ENCODE measurements at regions not wholly inside any gene's neighbourhood (a gene's known extent, or its start where the extent isn't known, plus 50 kb on each side); places are given as distances from the start of the nearest gene placed in this dataset.
A peak's percentile ranks its signal among the peaks of the same experiment; 100 is the strongest.

DNA sequence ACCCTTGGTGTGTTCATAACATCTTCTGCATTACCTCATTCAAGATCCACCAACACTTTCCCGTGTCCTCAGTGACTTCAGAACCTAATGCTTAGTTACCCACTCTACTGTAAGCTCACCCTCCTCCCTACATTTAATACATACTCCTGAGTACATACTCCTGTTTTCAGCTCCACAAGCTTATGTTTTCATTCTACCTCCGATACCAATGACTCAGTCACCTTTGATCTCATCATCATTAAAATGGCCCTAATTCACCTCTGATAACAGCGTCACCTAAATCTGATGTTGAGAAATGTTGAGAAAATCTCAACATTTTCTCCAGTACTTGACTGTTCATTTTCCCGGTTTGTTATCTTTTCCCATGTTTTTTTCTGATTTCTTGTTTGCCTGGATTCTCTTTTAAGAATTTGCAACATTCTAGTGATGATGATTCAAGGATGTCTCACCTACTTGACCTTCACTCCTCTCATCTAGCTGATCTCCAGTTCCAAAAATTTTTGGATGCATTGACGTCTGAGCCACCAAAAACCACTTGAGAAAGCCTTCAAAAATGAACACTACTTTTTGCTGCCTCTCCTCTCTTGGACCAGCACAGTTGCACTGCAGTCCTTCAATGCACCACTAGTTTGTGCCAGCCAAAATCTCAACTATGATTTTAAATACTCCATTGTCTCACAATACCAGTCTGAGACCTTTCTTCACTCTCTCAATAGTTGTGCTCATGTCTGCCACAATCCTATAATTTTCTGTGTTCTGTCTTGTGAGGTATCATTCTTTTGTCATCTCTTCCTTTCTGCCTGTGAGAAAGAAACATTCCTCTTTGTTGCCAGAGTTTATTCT, 220.7 kb upstream of the SEMA6D start:
- intact Hi-C loops (cut with micrococcal nuclease): no loop called here
- H2BK20ac ChIP-seq (ENCODE audit: low read depth, low read length): 0 out of 2 replicates have a peak overlapping the region, but pooled peaks have one; percentile 8
- no peaks in the 10 kb centered on the region for H3K9me3 ChIP-seq (ENCODE audit: control insufficient read depth, insufficient read depth, low read length)
- H3K56ac ChIP-seq (ENCODE audit: extremely low read depth, insufficient read depth, low read length): no peak overlapping the region
- H3K14ac ChIP-seq (replicated peaks; ENCODE audit: low read depth, low read length): no peak overlapping the region
- POLR2A ChIA-PET (ENCODE audit: unreplicated experiment): no interaction called here
- no peaks in the 10 kb centered on the region for H3K9me1 ChIP-seq (ENCODE audit: insufficient read depth, low read length)
- no peak overlapping the region for H2AK9ac ChIP-seq (replicated peaks; ENCODE audit: low read depth, low read length, poor library complexity)
- dilution Hi-C loops (cut with HindIII; ENCODE audit: low sequenced_read_pairs, unreplicated experiment): no loop called here
- H3K4me3 ChIP-seq (ENCODE audit: insufficient read depth, low read depth, low read length): no peak overlapping the region
- peak overlapping the region; percentile 1; the same call in 1 of the 2 replicates for H3K23ac ChIP-seq (ENCODE audit: low read depth, low read length)
- no peak overlapping the region for H3K27ac ChIP-seq (ENCODE audit: insufficient read depth, low read length)
- ATAC-seq (ENCODE audit: low read depth): no peak
- no peaks in the 10 kb centered on the region for H3K4me1 ChIP-seq (ENCODE audit: control insufficient read depth, insufficient read depth, low read length)
- no peaks in the 10 kb centered on the region for H3K27me3 ChIP-seq (ENCODE audit: control insufficient read depth, insufficient read depth, low read length)
- H3K79me1 ChIP-seq (ENCODE audit: low read depth in 1 of 2, low read length in 2 of 2): no peaks in the 10 kb centered on the region
- no TSS peak for BruUV-seq (replicated peaks)
- in situ Hi-C loops (cut with MboI; ENCODE audit: low sequenced_read_pairs): no loop called here
- no peak for DNase-seq
- H4K8ac ChIP-seq (ENCODE audit: low read depth in 2 of 2, low read length in 2 of 2): no peak overlapping the region
- H4K5ac ChIP-seq (ENCODE audit: low read depth, low read length): no peak overlapping the region
- no peak overlapping the region for H3K4me2 ChIP-seq (ENCODE audit: low read depth, low read length)
- H3K18ac ChIP-seq (ENCODE audit: low read depth, low read length): no peak overlapping the region
- no peaks in the 10 kb centered on the region for H4K20me1 ChIP-seq (ENCODE audit: insufficient read depth, low read length)
- H2BK5ac ChIP-seq (ENCODE audit: low read depth, low read length, poor library complexity, severe bottlenecking): no peak overlapping the region
- H2BK15ac ChIP-seq (ENCODE audit: low read depth, low read length): no peak overlapping the region
- WGBS, 2 experiments (ENCODE audit: extremely low coverage in 2 of 2, insufficient read length in 1 of 2): 100% methylated on average over 1 of the region's 5 CpGs; no CpG with 5 or more reads in 1 of the 2 experiments
- H2AFZ ChIP-seq (replicated peaks; ENCODE audit: low read length, poor library complexity): no peak overlapping the region
- no peak for TF ChIP-seq CHD1 (IDR thresholded peaks at IDR 0.05; ENCODE audit: low read depth, low read length)
- TF ChIP-seq, protein P1, sequence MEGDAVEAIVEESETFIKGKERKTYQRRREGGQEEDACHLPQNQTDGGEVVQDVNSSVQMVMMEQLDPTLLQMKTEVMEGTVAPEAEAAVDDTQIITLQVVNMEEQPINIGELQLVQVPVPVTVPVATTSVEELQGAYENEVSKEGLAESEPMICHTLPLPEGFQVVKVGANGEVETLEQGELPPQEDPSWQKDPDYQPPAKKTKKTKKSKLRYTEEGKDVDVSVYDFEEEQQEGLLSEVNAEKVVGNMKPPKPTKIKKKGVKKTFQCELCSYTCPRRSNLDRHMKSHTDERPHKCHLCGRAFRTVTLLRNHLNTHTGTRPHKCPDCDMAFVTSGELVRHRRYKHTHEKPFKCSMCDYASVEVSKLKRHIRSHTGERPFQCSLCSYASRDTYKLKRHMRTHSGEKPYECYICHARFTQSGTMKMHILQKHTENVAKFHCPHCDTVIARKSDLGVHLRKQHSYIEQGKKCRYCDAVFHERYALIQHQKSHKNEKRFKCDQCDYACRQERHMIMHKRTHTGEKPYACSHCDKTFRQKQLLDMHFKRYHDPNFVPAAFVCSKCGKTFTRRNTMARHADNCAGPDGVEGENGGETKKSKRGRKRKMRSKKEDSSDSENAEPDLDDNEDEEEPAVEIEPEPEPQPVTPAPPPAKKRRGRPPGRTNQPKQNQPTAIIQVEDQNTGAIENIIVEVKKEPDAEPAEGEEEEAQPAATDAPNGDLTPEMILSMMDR (conservative IDR thresholded peaks at IDR 0.05; ENCODE audit: low read depth, low read length): 0 out of 2 replicates have a peak, but pooled peaks have one; percentile 6
- no peak overlapping the region for H4K91ac ChIP-seq (ENCODE audit: insufficient read depth, low read depth, low read length)
- H3K9ac ChIP-seq (ENCODE audit: low read depth, low read length): no peak overlapping the region
- H3K36me3 ChIP-seq (ENCODE audit: control insufficient read depth, insufficient read depth, low read length): no peaks in the 10 kb centered on the region
- no peak overlapping the region for H2BK120ac ChIP-seq (ENCODE audit: low read depth, low read length)
- CTCF ChIA-PET: interaction anchor here (1.3 kb wide), 1 partner anchor 10 kb away, joined by 3 read pairs; no protein-coding TSS in a partner anchor
- H3K4ac ChIP-seq (ENCODE audit: low read depth, low read length): no peak overlapping the region
- H2AK5ac ChIP-seq (ENCODE audit: low read depth, low read length): no peak overlapping the region

Data from IMR-90 (cell line).